Vagina (tissue), 2 donors: ENCODE measurements at regions not wholly inside any gene's neighbourhood (a gene's known extent, or its start where the extent isn't known, plus 50 kb on each side); places are given as distances from the start of the nearest gene placed in this dataset.

Source experiments
- DNase-seq, 2 donors: peaks; one replicate each; pipeline ENCODE4 v3.0.0-alpha.2; 2017; ENCODE audit errors: extremely low spot score in 2 of 2
- H3K27ac ChIP-seq: fragments of 200-600 bp; sonication (generic); one replicate; pipeline ENCODE4 v1.5.1; 2019
- H3K27me3 ChIP-seq: fragments of 200-600 bp; sonication (generic); one replicate; pipeline ENCODE4 v1.5.1; 2019
- H3K36me3 ChIP-seq, 2 donors: fragments of 200-600 bp; sonication (generic); one replicate each; pipeline ENCODE4 v1.5.1; 2017 to 2019
- H3K4me1 ChIP-seq: fragments of 200-600 bp; sonication (generic); one replicate; pipeline ENCODE4 v1.5.1; 2019
- H3K4me3 ChIP-seq, 2 donors: fragments of 200-600 bp; sonication (generic); 1 replicate in 1 of 2; 2 replicates in 1 of 2; pipeline ENCODE4 v1.5.1; 2016 to 2019
- H3K9me3 ChIP-seq: fragments of 200-600 bp; sonication (generic); one replicate; pipeline ENCODE4 v1.5.1; 2019
- POLR2A ChIP-seq, 2 donors: fragments of 450-650 bp; IDR thresholded peaks; one replicate each; pipeline ENCODE4 v1.6.1; 2017; ENCODE audit warnings: antibody characterized with exemption in 2 of 2, mild to moderate bottlenecking in 2 of 2, moderate library complexity in 2 of 2
- POLR2AphosphoS5 ChIP-seq, 2 donors: sonication (generic); formaldehyde crosslinking; IDR thresholded peaks; one replicate each; pipeline ENCODE4 v1.9.0; 2017; ENCODE audit warnings: antibody characterized with exemption in 2 of 2, mild to moderate bottlenecking in 2 of 2, low read depth in 1 of 2; ENCODE audit not compliant: insufficient read depth in 1 of 2
- intact Hi-C: fragments of 100-400 bp; cut with DNase I; formaldehyde crosslinking; loops from one replicate; pipeline ENCODE4 v1.15.1; 2023
- TF ChIP-seq, protein P1 (sequence below), 3 experiments: fragments of 450-650 bp in 2 of 3; fragments of 200-600 bp in 1 of 3; sonication (generic) in 1 of 3; IDR thresholded peaks; one replicate each; pipeline ENCODE4 v1.5.1; 2017 to 2019; ENCODE audit warnings: antibody characterized with exemption in 3 of 3, mild to moderate bottlenecking in 2 of 3, moderate library complexity in 2 of 3

DNA sequence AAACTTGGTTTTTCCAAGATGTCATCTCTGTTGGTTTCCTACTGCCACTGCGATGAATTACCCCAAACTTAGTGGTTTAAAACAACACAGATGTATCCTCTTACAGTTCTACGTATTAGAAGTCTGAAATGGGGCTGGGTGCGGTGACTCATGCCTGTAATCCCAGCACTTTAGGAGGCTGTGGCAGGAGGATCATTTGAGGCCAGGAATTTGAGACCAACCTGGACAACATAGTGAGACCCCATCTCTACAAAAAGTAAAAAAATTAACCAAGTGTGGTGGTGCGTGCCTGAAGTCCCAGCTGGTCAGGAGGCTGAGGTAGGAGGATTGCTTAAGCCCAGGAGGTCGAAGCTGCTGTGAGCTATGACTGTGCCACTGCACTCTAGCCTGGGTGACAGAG is 57.2 kb upstream of the GRHL3 start:
- H3K4me1 ChIP-seq, result no peaks in the 10 kb centered on the region
- no peaks in the 10 kb centered on the region for H3K27me3 ChIP-seq
- TF ChIP-seq POLR2AphosphoS5 (IDR thresholded peaks at IDR 0.05; ENCODE audit: insufficient read depth in 1 of 2, low read depth in 1 of 2) (no peak), POLR2A (IDR thresholded peaks at IDR 0.05) (no peak)
- TF ChIP-seq, protein P1, sequence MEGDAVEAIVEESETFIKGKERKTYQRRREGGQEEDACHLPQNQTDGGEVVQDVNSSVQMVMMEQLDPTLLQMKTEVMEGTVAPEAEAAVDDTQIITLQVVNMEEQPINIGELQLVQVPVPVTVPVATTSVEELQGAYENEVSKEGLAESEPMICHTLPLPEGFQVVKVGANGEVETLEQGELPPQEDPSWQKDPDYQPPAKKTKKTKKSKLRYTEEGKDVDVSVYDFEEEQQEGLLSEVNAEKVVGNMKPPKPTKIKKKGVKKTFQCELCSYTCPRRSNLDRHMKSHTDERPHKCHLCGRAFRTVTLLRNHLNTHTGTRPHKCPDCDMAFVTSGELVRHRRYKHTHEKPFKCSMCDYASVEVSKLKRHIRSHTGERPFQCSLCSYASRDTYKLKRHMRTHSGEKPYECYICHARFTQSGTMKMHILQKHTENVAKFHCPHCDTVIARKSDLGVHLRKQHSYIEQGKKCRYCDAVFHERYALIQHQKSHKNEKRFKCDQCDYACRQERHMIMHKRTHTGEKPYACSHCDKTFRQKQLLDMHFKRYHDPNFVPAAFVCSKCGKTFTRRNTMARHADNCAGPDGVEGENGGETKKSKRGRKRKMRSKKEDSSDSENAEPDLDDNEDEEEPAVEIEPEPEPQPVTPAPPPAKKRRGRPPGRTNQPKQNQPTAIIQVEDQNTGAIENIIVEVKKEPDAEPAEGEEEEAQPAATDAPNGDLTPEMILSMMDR (IDR thresholded peaks at IDR 0.05), result no peak
- H3K4me3 ChIP-seq, result no peak overlapping the region
- no peaks in the 10 kb centered on the region for H3K9me3 ChIP-seq
- intact Hi-C loops, result no loop called here
- no peak for DNase-seq
- no peaks in the 10 kb centered on the region for H3K36me3 ChIP-seq
- no peak overlapping the region for H3K27ac ChIP-seq

DNA sequence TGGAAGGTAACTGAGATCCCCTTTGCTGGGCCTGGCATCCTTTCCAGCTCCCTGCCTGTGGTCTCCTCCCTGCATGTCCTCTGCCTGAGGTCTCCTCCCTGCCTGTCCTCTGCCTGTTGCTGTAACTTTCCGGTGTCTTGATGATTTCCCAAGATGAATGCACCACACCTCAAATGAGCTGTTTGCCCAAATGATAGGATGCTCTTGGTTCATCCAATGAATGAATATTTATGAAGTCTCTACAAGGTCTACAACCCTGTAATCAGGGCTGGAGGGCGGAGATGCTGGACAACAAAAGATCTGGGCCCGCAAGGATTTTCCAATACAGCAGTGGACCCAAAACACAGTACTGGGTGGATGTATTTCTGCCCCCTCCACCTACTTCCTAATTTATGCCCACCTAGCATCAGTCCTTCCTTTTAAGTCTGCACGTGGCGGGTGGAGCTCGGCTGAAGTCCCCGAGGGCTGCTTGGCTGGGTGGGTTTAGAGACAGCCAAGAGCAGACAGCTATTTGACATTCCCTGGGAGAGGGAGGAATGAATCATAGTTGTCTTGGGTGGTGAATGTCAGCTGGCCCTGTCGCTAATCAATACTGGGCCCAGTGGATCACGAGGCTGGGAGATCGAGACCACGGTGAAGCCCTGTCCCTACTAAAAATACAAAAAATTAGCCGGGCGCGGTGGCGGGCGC is 60.3 kb upstream of the GRHL3 start:
- intact Hi-C loops, result no loop called here
- no peaks in the 10 kb centered on the region for H3K4me1 ChIP-seq
- TF ChIP-seq POLR2A (IDR thresholded peaks at IDR 0.05), result no peak
- TF ChIP-seq, protein P1 (IDR thresholded peaks at IDR 0.05), result no peak
- TF ChIP-seq POLR2AphosphoS5 (IDR thresholded peaks at IDR 0.05; ENCODE audit: insufficient read depth in 1 of 2, low read depth in 1 of 2), result no peak
- H3K27me3 ChIP-seq, result no peaks in the 10 kb centered on the region
- H3K36me3 ChIP-seq, result no peaks in the 10 kb centered on the region
- H3K27ac ChIP-seq, result no peak overlapping the region
- no peak for DNase-seq
- H3K9me3 ChIP-seq, result no peaks in the 10 kb centered on the region
- H3K4me3 ChIP-seq, result no peak overlapping the region

DNA sequence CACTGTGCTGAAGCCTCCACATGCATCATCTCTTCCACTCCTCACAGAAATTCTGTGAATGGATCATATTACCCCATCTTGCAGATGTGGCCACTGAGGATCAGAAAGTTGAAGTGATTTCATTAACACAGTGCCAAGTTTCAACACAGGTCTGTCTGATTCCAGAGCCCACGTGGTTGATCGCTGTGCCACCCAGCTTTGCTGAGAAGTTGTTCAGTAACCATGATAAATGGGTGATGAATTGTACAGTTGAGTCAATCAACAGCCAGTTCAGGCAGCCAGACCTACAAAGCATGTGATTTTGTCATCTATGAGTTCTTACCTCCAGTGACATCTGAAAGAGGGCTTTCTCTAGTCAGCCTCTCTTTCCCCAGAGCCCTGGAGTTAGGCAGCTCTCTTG is 61.8 kb upstream of the GRHL3 start:
- intact Hi-C loops, result no loop called here
- Histone ChIP-seq H3K36me3 (no peaks in the 10 kb centered on the region), H3K9me3 (no peaks in the 10 kb centered on the region), H3K27me3 (no peaks in the 10 kb centered on the region), H3K4me1 (no peaks in the 10 kb centered on the region), H3K4me3 (no peak overlapping the region), H3K27ac (no peak overlapping the region)
- no peak for DNase-seq
- no peak for TF ChIP-seq POLR2AphosphoS5 (IDR thresholded peaks at IDR 0.05; ENCODE audit: insufficient read depth in 1 of 2, low read depth in 1 of 2)
- TF ChIP-seq, protein P1 (IDR thresholded peaks at IDR 0.05), result no peak
- TF ChIP-seq POLR2A (IDR thresholded peaks at IDR 0.05), result no peak

DNA sequence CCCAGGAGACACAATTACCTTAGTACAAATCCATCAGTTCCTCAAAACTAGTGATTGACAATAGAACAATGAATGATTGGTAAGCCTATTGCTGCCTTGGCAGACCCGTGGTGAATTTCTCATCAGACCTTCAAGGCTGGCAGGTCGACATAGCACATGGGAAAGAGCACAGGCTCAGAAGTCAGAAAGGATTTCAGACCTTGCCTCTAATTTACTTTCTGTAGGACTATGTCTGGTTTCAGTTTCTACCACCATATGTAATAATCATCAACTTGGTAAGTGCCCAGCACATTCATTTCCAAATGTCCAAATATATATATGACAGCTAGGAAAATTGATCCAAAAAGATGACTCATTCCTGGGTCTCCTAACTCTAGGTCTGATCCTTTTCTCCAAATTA is 62.5 kb upstream of the GRHL3 start:
- Histone ChIP-seq H3K27me3 (no peaks in the 10 kb centered on the region), H3K4me1 (no peaks in the 10 kb centered on the region), H3K36me3 (no peaks in the 10 kb centered on the region), H3K27ac (no peak overlapping the region), H3K9me3 (no peaks in the 10 kb centered on the region), H3K4me3 (no peak overlapping the region)
- no peak for DNase-seq
- TF ChIP-seq POLR2A (IDR thresholded peaks at IDR 0.05) (no peak), POLR2AphosphoS5 (IDR thresholded peaks at IDR 0.05; ENCODE audit: insufficient read depth in 1 of 2, low read depth in 1 of 2) (no peak)
- intact Hi-C loops, result no loop called here

DNA sequence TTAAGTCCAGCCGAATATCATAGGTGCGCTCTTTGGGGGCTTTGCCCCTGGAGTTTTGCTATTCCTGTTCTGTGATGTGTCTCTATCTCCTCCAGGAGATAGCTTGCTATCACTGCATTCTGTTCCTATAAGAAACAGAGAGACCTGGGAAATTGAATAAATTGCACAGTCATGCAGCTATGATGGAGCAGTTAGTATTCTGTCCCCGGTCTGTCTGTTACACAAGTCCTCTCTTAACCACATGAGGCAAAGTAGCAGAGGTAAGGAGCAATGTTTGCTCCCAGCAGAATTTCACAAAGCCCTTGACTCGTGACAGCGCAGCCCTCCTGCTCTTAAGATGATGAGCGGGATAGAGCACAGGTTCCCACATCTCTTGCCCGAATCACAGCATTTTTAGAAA is 63.9 kb upstream of the GRHL3 start:
- Histone ChIP-seq H3K27ac (no peak overlapping the region), H3K27me3 (no peaks in the 10 kb centered on the region), H3K9me3 (no peaks in the 10 kb centered on the region), H3K4me1 (no peaks in the 10 kb centered on the region), H3K36me3 (no peaks in the 10 kb centered on the region), H3K4me3 (no peak overlapping the region)
- no peak for TF ChIP-seq POLR2AphosphoS5 (IDR thresholded peaks at IDR 0.05; ENCODE audit: insufficient read depth in 1 of 2, low read depth in 1 of 2)
- TF ChIP-seq, protein P1 (IDR thresholded peaks at IDR 0.05), result no peak
- no peak for TF ChIP-seq POLR2A (IDR thresholded peaks at IDR 0.05)
- intact Hi-C loops, result no loop called here
- no peak for DNase-seq
